ENCODE measurements at regions not wholly inside any gene's neighbourhood (a gene's known extent, or its start where the extent isn't known, plus 50 kb on each side); places are given as distances from the start of the nearest gene placed in this dataset.
A peak's percentile ranks its signal among the peaks of the same experiment; 100 is the strongest.
"Not testable (repeated sequence)": the region's sequence is repeated elsewhere in the genome, so short reads cannot be mapped to it uniquely, and the experiment has no call there.

DNA sequence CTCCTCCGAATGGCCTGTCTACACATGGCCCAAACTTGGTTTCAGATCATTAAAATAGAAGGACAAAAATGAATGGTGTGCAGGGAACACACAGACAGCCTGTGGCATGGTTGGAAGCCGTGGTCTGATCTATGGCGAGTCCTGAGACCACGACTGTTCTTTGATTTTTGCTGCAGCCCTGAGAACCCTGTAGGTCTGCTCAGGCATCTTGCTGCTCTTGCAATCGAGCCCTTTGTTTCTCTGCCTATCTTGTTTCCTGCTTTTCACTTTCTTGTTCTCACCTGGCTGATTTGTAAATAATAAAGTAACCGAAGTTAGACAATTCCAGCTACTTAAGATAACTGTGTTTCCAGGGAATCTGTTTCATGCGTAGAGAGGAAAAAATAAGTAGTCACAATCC lies 54.1 kb upstream of the NBPF9 start:
- not testable (repeated sequence) for H3K27me3 ChIP-seq (replicated peaks; ENCODE audit: insufficient read depth); H3K4me1 ChIP-seq (ENCODE audit: control insufficient read depth in 1 of 2, low read depth in 2 of 2); H3K27ac ChIP-seq; ATAC-seq (ENCODE audit: insufficient number of reproducible peaks, low FRiP score, low read depth); DNase-seq (ENCODE audit: low spot score); H3K4me3 ChIP-seq; H3K36me3 ChIP-seq; H3K9me3 ChIP-seq

DNA sequence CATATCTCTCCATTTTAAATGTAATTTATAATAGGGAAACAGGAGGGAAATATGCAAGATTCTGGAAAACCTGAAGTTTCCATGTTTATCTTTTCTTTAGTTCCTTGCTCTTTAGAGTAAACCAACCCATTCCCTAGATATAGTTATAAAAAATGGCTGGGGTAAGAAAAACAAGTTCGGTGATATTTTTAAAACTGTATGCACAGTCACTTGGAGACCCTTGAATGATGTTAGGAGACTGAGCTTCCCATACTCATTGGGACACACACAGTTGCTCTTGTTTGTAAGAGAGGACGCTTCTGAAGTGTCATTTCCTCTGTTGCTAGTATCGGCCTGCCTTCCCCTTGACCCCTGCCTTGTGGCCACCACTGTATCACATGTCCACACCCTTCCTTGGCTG lies 55.0 kb upstream of the NBPF9 start:
- not testable (repeated sequence) for DNase-seq (ENCODE audit: low spot score); H3K4me1 ChIP-seq (ENCODE audit: control insufficient read depth in 1 of 2, low read depth in 2 of 2); H3K4me3 ChIP-seq; H3K27me3 ChIP-seq (replicated peaks; ENCODE audit: insufficient read depth); H3K36me3 ChIP-seq; ATAC-seq (ENCODE audit: insufficient number of reproducible peaks, low FRiP score, low read depth); H3K9me3 ChIP-seq; H3K27ac ChIP-seq

DNA sequence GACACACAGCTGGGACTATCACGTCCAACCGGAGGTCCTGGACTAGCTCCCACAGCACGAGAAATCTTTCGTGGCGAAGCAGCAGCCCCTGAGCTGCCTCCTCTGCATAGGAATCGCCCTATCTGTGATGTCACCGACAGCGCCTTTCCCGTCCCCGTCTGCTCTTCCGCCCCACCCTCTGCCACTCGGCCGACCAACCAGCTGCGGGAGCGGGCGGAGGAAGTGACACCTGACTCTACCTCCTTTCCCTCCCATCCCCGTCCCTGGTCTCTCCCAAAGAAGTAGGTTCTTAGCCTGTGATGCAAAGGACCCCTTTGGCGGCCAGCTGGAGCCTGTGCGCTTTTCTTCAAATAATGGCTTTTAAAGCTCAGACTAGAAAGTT lies 59.7 kb upstream of the NBPF9 start:
- not testable (repeated sequence) for H3K4me3 ChIP-seq; DNase-seq (ENCODE audit: low spot score); H3K9me3 ChIP-seq; H3K27ac ChIP-seq; H3K4me1 ChIP-seq (ENCODE audit: control insufficient read depth in 1 of 2, low read depth in 2 of 2); H3K27me3 ChIP-seq (replicated peaks; ENCODE audit: insufficient read depth); H3K36me3 ChIP-seq
- ATAC-seq (ENCODE audit: insufficient number of reproducible peaks, low FRiP score, low read depth): peak; percentile 69

DNA sequence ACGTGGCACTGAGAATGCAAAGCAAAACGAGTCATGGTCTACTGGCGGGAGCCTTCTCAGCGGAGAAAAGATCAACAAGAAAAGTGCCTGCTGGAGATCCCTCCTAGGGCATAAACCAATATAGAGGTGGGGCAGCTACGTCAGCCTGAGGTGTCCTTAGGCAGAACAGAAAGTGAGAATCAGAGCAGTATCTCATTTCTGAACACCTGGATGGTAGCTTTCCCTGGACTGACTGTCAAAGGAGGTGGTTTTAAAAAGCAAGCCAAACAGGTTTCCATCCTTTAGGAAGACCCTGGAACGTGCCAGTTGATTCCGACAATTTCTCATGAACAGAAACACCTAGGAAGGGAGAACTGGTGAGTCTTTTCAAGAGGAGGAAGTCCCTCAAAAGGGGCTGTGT lies 71.4 kb upstream of the NBPF9 start:
- peak overlapping the region; percentile 46 for H3K4me3 ChIP-seq
- not testable (repeated sequence) for H3K27me3 ChIP-seq (replicated peaks; ENCODE audit: insufficient read depth); H3K36me3 ChIP-seq; H3K9me3 ChIP-seq; ATAC-seq (ENCODE audit: insufficient number of reproducible peaks, low FRiP score, low read depth); H3K4me1 ChIP-seq (ENCODE audit: control insufficient read depth in 1 of 2, low read depth in 2 of 2); H3K27ac ChIP-seq; DNase-seq (ENCODE audit: low spot score)

DNA sequence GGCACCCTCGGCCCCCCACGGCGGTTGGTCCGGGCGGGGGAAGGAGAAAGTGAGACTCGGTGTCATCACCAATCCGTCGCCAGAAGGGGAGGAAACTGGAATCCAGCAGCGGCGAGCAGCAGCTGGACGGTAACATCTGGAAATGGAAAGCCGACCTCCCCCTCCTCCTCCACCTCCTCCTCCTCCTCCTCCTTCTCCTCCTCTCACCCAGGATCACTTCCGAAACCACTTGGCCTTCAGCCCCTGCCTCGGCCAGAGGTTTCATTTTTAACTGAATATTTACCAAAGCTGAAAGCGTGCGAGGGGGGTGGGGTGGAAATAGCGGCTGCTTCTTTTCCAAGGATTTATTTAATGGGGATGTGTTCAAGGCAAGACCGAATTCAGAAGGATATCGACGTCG lies 72.5 kb upstream of the NBPF9 start:
- H3K27ac ChIP-seq: peak overlapping the region; percentile 71 to 79
- H3K27me3 ChIP-seq (replicated peaks; ENCODE audit: insufficient read depth); H3K36me3 ChIP-seq; ATAC-seq (ENCODE audit: insufficient number of reproducible peaks, low FRiP score, low read depth); H3K9me3 ChIP-seq; H3K4me1 ChIP-seq (ENCODE audit: control insufficient read depth in 1 of 2, low read depth in 2 of 2): not testable (repeated sequence)
- DNase-seq (ENCODE audit: low spot score): peak; percentile 3
- H3K4me3 ChIP-seq: peak overlapping the region; percentile 76

DNA sequence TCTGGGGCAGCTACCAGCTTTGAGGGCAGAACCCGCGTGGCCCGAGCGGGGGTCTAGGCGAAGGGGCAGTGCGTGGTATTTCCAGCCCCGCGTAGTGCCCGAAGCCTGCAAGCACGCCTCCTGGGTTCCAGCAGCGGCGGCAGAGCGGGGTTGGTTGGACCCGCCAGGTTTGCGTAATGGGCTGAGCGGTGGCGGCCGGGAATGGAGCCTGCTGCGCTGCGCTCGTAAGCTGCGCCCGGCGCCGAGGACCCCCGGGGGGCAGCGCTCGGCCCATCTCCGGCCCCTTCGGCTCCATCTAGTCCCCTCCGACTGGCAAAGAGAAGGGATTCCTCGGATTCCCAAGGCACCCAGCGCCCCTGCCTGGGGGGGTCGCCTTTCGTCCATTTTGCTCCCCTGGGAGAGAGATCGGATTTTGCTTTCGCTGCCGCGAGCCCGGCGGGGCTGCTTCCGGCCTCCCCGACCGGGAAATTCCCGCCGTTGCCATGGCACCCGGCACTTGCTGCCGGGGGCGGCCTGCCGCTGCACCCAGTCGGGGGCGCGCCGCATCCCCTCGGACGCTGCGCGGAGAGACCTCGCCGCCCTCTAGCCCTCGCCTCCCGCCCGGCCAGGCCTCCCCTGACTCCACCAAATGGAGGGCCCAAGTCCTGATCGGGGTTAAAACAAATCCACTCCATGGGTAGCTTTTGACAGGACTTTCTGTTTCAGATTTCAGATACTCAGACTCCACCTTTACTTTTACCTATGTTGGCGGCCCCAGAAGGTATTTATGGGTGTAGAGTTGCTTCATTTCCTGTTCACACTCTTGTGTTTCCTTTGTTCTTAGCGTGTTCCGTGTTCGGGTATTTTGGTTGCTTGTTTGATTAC lies 73.3 kb upstream of the NBPF9 start:
- ATAC-seq (ENCODE audit: insufficient number of reproducible peaks, low FRiP score, low read depth); H3K4me1 ChIP-seq (ENCODE audit: control insufficient read depth in 1 of 2, low read depth in 2 of 2); H3K36me3 ChIP-seq; H3K27me3 ChIP-seq (replicated peaks; ENCODE audit: insufficient read depth); H3K9me3 ChIP-seq; DNase-seq (ENCODE audit: low spot score): not testable (repeated sequence)
- H3K27ac ChIP-seq: peak overlapping the region; percentile 80 to 84
- peak overlapping the region; percentile 73 for H3K4me3 ChIP-seq

DNA sequence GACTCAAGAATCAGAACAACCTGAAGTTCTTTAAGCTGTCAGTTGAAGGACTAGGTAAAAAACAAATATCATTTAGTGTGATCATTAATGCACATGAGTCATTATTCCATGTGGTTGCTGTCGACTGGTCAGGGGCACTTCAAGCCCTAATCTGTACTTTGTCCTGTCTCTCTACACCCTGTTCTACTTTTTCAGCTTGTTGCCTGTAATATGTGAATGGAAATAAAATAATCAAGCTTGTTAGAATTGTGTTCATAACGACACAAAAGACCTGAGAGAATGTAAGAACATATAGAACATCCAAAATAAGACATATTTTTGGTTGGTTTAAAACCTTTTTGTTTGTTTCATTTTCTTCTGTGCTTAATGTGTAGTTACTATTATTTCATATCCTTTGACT lies 87.4 kb upstream of the NBPF9 start:
- not testable (repeated sequence) for H3K27ac ChIP-seq

DNA sequence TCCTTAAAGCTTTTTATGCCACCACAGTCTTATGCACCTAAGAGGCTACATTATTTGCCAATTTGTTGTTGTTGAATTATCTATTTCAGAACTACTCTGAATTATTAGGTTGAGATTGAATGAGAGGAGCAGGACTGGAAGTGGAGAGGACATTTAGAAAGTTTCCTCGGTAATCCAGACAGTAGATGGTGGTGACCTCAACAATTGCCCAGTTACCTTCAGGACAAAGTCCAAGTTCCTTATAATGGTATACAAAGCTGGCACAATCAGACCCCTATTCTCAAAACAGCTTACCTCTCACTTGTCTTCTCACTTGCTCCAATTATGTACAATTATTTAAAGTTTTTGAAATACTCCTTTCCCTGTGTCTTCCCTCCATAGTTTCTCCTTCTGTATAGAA lies 93.3 kb upstream of the NBPF9 start:
- ATAC-seq (ENCODE audit: insufficient number of reproducible peaks, low FRiP score, low read depth); H3K4me1 ChIP-seq (ENCODE audit: control insufficient read depth in 1 of 2, low read depth in 2 of 2); H3K36me3 ChIP-seq; H3K27ac ChIP-seq; H3K4me3 ChIP-seq; DNase-seq (ENCODE audit: low spot score); H3K9me3 ChIP-seq; H3K27me3 ChIP-seq (replicated peaks; ENCODE audit: insufficient read depth): not testable (repeated sequence)

More for the DNA sequence above, 87.4 kb upstream of the NBPF9 start:
- H3K36me3 ChIP-seq; DNase-seq (ENCODE audit: low spot score); H3K9me3 ChIP-seq; ATAC-seq (ENCODE audit: insufficient number of reproducible peaks, low FRiP score, low read depth); H3K27me3 ChIP-seq (replicated peaks; ENCODE audit: insufficient read depth); H3K4me1 ChIP-seq (ENCODE audit: control insufficient read depth in 1 of 2, low read depth in 2 of 2); H3K4me3 ChIP-seq: not testable (repeated sequence)

DNA sequence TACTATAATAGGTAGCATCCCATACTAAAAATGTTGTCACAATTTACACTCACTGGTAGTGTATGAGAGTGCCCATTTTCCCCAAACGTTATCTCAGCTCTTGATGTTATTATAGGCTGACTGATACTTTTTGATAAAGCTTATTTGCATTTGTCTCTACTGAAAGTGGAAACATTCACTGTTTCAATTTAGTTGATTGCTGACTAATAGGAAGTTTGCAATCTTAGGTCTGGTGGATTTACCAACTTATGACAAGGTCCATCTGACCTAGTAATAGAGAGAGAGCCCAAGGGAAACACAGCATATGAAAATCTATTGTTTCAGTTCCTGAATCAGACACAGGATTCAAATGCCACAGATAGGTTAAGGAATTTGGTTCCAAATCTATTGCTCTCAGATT lies 97.2 kb upstream of the NBPF9 start:
- H3K27me3 ChIP-seq (replicated peaks; ENCODE audit: insufficient read depth); H3K36me3 ChIP-seq; ATAC-seq (ENCODE audit: insufficient number of reproducible peaks, low FRiP score, low read depth); DNase-seq (ENCODE audit: low spot score); H3K9me3 ChIP-seq; H3K4me3 ChIP-seq; H3K27ac ChIP-seq; H3K4me1 ChIP-seq (ENCODE audit: control insufficient read depth in 1 of 2, low read depth in 2 of 2): not testable (repeated sequence)

DNA sequence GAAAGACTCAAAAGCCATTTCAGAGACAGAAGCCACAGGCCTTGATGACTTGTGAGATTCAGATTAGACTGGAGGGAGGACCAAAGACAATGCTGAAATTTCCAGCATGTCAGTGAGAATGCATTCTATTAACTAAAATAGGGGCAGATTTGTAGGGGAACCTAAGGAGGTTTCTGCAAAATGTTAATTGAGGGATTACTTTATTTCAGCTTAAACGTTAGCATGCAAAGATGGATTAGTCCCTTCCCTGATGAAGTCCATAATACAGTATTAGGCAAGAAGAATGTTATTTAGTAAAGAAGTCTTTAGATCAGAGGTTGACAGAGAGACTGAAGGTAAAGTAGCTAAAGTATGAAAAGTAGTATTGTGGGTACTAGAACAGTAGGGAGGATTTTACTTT lies 98.9 kb upstream of the NBPF9 start:
- not testable (repeated sequence) for H3K36me3 ChIP-seq; DNase-seq (ENCODE audit: low spot score); H3K27ac ChIP-seq; H3K9me3 ChIP-seq; H3K4me1 ChIP-seq (ENCODE audit: control insufficient read depth in 1 of 2, low read depth in 2 of 2); ATAC-seq (ENCODE audit: insufficient number of reproducible peaks, low FRiP score, low read depth); H3K27me3 ChIP-seq (replicated peaks; ENCODE audit: insufficient read depth); H3K4me3 ChIP-seq

DNA sequence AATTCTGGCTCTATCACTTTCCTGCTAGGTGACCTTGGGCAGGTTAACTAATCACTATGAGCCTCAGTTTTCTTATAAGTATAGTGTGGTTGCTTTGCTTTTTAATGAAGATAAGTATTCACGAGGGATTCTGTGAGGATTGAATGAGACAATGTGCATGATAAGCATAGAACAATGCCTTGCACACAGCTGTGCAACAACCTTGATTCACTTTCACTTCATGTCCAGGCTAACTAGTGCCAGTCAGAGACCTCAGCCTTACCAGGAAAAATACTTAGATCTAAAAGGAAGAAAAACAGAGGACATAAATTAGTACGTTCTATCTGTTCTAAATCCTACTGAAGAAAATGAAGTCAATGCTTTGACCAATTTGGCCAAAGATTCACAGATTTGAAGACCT lies 101.0 kb upstream of the NBPF9 start:
- H3K27me3 ChIP-seq (replicated peaks; ENCODE audit: insufficient read depth); H3K4me3 ChIP-seq; H3K27ac ChIP-seq; H3K36me3 ChIP-seq; H3K4me1 ChIP-seq (ENCODE audit: control insufficient read depth in 1 of 2, low read depth in 2 of 2); DNase-seq (ENCODE audit: low spot score); H3K9me3 ChIP-seq; ATAC-seq (ENCODE audit: insufficient number of reproducible peaks, low FRiP score, low read depth): not testable (repeated sequence)

DNA sequence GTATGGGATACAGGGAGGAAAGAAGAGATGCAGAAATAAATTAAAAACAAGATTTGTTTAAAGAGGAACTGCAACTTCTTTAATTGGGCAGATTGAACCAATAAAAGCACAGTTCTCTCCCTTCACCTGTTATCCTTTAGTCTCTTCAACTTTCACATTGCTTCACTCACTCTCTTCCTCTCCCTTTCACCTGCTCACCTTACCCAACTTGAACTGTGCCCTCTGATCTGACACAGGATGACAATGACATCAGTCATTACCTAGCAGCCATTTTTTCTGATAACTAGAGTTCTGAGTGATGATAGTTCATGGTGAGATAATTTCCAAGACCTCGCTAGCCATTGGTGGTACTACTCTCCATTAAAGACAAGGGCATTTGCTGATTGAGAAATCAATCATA lies 105.5 kb upstream of the NBPF9 start:
- H3K36me3 ChIP-seq; H3K27me3 ChIP-seq (replicated peaks; ENCODE audit: insufficient read depth); H3K4me1 ChIP-seq (ENCODE audit: control insufficient read depth in 1 of 2, low read depth in 2 of 2); DNase-seq (ENCODE audit: low spot score); H3K9me3 ChIP-seq; ATAC-seq (ENCODE audit: insufficient number of reproducible peaks, low FRiP score, low read depth); H3K4me3 ChIP-seq; H3K27ac ChIP-seq: not testable (repeated sequence)

All from thoracic aorta (tissue), 2 donors.